Fibroblast of pulmonary artery (primary cell): ENCODE measurements at regions not wholly inside any gene's neighbourhood (a gene's known extent, or its start where the extent isn't known, plus 50 kb on each side); places are given as distances from the start of the nearest gene placed in this dataset.

ENCODE experiments used
- DNase-seq: peaks from one replicate; pipeline ENCODE4 v3.0.0-alpha.2; 2010; ENCODE audit warnings: low read depth
- H3K4me3 ChIP-seq: replicated peaks from 2 replicates; pipeline ENCODE4 v1.5.1; 2011; ENCODE audit warnings: low read depth, mild to moderate bottlenecking, control low read depth, low read length, moderate library complexity
- CTCF ChIP-seq: IDR thresholded peaks from 2 replicates; pipeline ENCODE4 v1.5.1; 2011; ENCODE audit warnings: mild to moderate bottlenecking, control low read depth, low read length, inconsistent platforms; ENCODE audit errors: missing control alignments

GRCh38 chr1:60311838-60312237, 238.3 kb upstream of the C1orf87 start:
- H3K4me3 ChIP-seq, result no peak overlapping the region
- DNase-seq, result no peak
- no peak for TF ChIP-seq CTCF

- TF ChIP-seq CTCF, result no peak
- DNase-seq, result no peak
- no peak overlapping the region for H3K4me3 ChIP-seq
Measured at GRCh38 chr1:60299581-60299980, 226.0 kb upstream of the C1orf87 start.

- no peak for DNase-seq
- no peak for TF ChIP-seq CTCF
- H3K4me3 ChIP-seq, result no peak overlapping the region
Measured at GRCh38 chr1:60298290-60298689, 224.7 kb upstream of the C1orf87 start.

- no peak overlapping the region for H3K4me3 ChIP-seq
- no peak for DNase-seq
- TF ChIP-seq CTCF, result no peak
Measured at GRCh38 chr1:60296794-60297193, 223.2 kb upstream of the C1orf87 start.

GRCh38 chr1:60292140-60292539, 218.6 kb upstream of the C1orf87 start:
- DNase-seq, result no peak
- H3K4me3 ChIP-seq, result no peak overlapping the region

GRCh38 chr1:60290393-60290792, 216.8 kb upstream of the C1orf87 start:
- DNase-seq, result no peak
- no peak for TF ChIP-seq CTCF
- H3K4me3 ChIP-seq, result no peak overlapping the region

More at GRCh38 chr1:60292140-60292539, 218.6 kb upstream of the C1orf87 start:
- no peak for TF ChIP-seq CTCF

GRCh38 chr1:60287536-60287935, 214.0 kb upstream of the C1orf87 start:
- no peak overlapping the region for H3K4me3 ChIP-seq
- DNase-seq, result no peak
- no peak for TF ChIP-seq CTCF
